Activated CD8-positive, alpha-beta T cell treated with anti-CD3 and anti-CD28 coated beads for 36 hours (primary cell): ENCODE measurements at regions not wholly inside any gene's neighbourhood (a gene's known extent, or its start where the extent isn't known, plus 50 kb on each side); places are given as distances from the start of the nearest gene placed in this dataset.

Experiments
- ATAC-seq: fragments of 200-7000 bp; cut with Tn5 transposase; one replicate; pipeline ENCODE4 v1.10.0; 2021; ENCODE audit warnings: mild to moderate bottlenecking, moderate library complexity
- CTCF ChIA-PET: fragments of 350-600 bp; sonication (Branson Sonifier 250); formaldehyde crosslinking; loops from one replicate; lab custom pipeline; 2021; ENCODE audit warnings: antibody characterized with exemption; lab: Charles Lee
- POLR2A ChIA-PET: fragments of 350-600 bp; sonication (Branson Sonifier 250); formaldehyde crosslinking; loops from one replicate; lab custom pipeline; 2021; ENCODE audit warnings: antibody characterized with exemption; lab: Charles Lee
- DNase-seq: peaks from one replicate; pipeline ENCODE4 v3.0.0-alpha.2; 2020
- H3K27ac Mint-ChIP-seq: one replicate; pipeline ENCODE4 v1.8.0; 2021; ENCODE audit warnings: mild to moderate bottlenecking, mixed read lengths
- H3K27me3 Mint-ChIP-seq: one replicate; pipeline ENCODE4 v1.8.0; 2021; ENCODE audit warnings: mixed read lengths
- H3K36me3 Mint-ChIP-seq: one replicate; pipeline ENCODE4 v1.8.0; 2021; ENCODE audit warnings: low read depth, mixed read lengths
- H3K4me1 Mint-ChIP-seq: one replicate; pipeline ENCODE4 v1.8.0; 2021; ENCODE audit warnings: low read depth, mixed read lengths
- H3K4me3 Mint-ChIP-seq: one replicate; pipeline ENCODE4 v1.8.0; 2021; ENCODE audit warnings: mild to moderate bottlenecking, moderate library complexity, mixed read lengths
- H3K9me3 Mint-ChIP-seq: one replicate; pipeline ENCODE4 v1.8.0; 2021; ENCODE audit warnings: mixed read lengths
- intact Hi-C: fragments of 100-400 bp; cut with micrococcal nuclease; formaldehyde crosslinking; loops from one replicate; pipeline ENCODE4 v1.10.0; 2022
- TF ChIP-seq, protein P1 (sequence below): fragments of 200-600 bp; IDR thresholded peaks from one replicate; pipeline ENCODE4 v1.8.0; 2022; ENCODE audit warnings: antibody characterized with exemption, mild to moderate bottlenecking

DNA sequence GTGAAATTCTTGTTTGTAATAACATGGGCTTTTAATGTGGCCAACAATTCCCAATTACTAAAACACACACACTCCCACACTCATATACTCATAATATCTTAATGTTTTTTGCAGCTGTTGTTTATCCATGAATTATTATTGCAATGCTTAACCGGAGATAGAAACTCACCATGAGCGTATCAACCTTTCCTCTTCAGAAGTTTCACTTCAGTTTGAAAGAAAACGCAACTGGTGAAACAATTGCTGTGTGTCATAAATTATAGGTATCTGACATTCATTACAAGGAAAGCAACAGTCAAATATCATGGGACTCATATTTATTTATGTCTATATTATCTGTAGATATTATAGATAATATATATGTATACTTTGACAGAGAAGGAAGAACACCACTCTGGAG, 104.1 kb downstream of the HDGFL1 start:
- ChIA-PET CTCF (no interaction called here), POLR2A (no interaction called here)
- no peak overlapping the region for H3K27ac Mint-ChIP-seq
- no peaks in the 10 kb centered on the region for H3K4me1 Mint-ChIP-seq
- ATAC-seq = no peak
- no peaks in the 10 kb centered on the region for H3K36me3 Mint-ChIP-seq
- DNase-seq = no peak
- TF ChIP-seq, protein P1, sequence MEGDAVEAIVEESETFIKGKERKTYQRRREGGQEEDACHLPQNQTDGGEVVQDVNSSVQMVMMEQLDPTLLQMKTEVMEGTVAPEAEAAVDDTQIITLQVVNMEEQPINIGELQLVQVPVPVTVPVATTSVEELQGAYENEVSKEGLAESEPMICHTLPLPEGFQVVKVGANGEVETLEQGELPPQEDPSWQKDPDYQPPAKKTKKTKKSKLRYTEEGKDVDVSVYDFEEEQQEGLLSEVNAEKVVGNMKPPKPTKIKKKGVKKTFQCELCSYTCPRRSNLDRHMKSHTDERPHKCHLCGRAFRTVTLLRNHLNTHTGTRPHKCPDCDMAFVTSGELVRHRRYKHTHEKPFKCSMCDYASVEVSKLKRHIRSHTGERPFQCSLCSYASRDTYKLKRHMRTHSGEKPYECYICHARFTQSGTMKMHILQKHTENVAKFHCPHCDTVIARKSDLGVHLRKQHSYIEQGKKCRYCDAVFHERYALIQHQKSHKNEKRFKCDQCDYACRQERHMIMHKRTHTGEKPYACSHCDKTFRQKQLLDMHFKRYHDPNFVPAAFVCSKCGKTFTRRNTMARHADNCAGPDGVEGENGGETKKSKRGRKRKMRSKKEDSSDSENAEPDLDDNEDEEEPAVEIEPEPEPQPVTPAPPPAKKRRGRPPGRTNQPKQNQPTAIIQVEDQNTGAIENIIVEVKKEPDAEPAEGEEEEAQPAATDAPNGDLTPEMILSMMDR = no peak
- no peaks in the 10 kb centered on the region for H3K27me3 Mint-ChIP-seq
- no peak overlapping the region for H3K4me3 Mint-ChIP-seq
- H3K9me3 Mint-ChIP-seq = peaks cover 2% of the 10 kb centered on the region
- intact Hi-C loops = no loop called here

DNA sequence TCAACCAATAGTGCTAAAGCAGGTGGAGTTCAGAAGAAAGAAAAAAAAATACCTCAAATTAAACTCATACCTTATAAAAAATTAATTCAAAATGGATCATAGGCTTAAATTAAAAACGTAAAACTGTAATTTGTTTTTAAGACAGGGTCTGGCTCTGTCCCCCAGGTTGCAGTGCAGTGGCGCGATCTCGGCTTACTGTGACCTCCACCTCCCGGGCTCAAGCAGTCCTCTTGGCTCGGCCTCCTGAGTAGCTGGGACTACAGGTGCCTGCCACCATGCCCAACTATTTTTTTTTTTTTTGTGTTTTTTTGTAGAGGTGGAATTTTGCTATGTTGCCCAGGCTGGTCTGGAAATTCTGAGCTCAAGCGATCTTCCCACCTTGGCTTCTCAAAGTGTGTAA, 111.6 kb downstream of the HDGFL1 start:
- POLR2A ChIA-PET = no interaction called here
- TF ChIP-seq, protein P1 = no peak
- intact Hi-C loops = no loop called here
- no peak for DNase-seq
- no peaks in the 10 kb centered on the region for H3K27me3 Mint-ChIP-seq
- no peaks in the 10 kb centered on the region for H3K4me1 Mint-ChIP-seq
- no peak overlapping the region for H3K27ac Mint-ChIP-seq
- no peaks in the 10 kb centered on the region for H3K9me3 Mint-ChIP-seq
- no peak overlapping the region for H3K4me3 Mint-ChIP-seq
- no peak for ATAC-seq
- no peaks in the 10 kb centered on the region for H3K36me3 Mint-ChIP-seq
- CTCF ChIA-PET = no interaction called here

DNA sequence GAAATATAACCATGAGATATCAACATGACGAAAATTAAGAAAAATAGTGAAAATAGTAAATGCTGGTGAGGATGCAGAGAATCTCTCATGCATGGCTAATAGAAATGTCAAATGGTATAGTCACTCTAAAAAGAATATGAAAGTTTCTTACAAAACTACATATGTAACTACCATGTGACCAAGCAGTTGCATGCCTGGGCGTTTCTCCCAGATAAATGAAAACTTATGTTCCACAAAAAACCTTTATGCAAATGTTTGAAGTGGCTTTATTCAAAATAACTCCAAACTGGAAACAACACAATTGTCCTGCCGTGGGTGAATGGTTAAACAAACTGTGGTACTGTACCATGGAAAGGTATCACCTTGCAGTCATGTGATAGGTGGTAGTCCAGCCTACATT, 112.4 kb downstream of the HDGFL1 start:
- ATAC-seq = no peak
- no peaks in the 10 kb centered on the region for H3K27me3 Mint-ChIP-seq
- POLR2A ChIA-PET = no interaction called here
- DNase-seq = no peak
- no peaks in the 10 kb centered on the region for H3K4me1 Mint-ChIP-seq
- CTCF ChIA-PET = no interaction called here
- no peak overlapping the region for H3K4me3 Mint-ChIP-seq
- no peaks in the 10 kb centered on the region for H3K9me3 Mint-ChIP-seq
- intact Hi-C loops = no loop called here
- TF ChIP-seq, protein P1 = no peak
- no peaks in the 10 kb centered on the region for H3K36me3 Mint-ChIP-seq
- H3K27ac Mint-ChIP-seq = no peak overlapping the region

DNA sequence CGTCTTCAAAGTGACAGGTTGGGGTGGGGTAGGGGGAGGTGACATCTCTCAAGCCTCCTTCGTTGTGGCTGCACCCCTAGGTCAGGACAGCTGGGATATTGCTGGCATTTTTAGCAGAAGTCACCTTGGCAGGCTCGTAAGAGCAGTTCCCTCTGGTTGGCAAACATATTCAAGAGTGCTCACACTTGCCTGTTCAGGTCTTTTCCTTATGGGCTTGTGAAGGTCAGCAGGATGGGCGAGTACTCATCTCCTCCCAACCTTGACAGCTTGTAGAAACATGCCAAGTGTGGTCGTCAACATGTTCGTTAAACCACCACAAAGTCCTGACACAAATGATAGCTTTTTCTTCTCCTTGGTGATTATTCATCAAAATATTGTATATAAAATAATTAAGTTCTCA, 113.6 kb downstream of the HDGFL1 start:
- DNase-seq (no peak), ATAC-seq (no peak)
- Mint-ChIP-seq H3K9me3 (no peaks in the 10 kb centered on the region), H3K4me3 (no peak overlapping the region), H3K36me3 (no peaks in the 10 kb centered on the region), H3K27me3 (no peaks in the 10 kb centered on the region), H3K4me1 (no peaks in the 10 kb centered on the region), H3K27ac (no peak overlapping the region)
- TF ChIP-seq, protein P1 = no peak
- POLR2A ChIA-PET = no interaction called here
- CTCF ChIA-PET = no interaction called here
- intact Hi-C loops = no loop called here

DNA sequence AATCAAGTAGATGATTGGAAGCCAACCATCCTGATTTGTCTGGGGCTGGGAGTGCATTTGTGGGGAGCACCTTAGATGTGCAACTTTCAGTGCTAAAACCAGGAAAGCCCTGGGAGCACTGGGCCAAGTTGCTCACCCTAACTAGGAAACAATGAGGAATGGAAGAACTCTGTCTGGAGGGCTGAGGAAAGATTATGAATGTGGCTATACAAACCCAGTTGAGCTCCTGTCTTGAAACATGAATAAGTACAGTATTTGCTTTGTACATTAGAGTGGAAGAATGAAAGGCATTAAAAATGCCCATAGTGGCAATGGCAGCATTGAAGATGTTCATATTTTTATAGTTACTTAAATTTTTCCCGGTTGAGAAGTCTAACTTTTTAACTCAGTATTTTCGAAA, 121.1 kb downstream of the HDGFL1 start:
- ChIA-PET POLR2A (no interaction called here), CTCF (no interaction called here)
- Mint-ChIP-seq H3K27ac (no peak overlapping the region), H3K27me3 (no peaks in the 10 kb centered on the region), H3K36me3 (no peaks in the 10 kb centered on the region), H3K4me3 (no peak overlapping the region), H3K9me3 (no peaks in the 10 kb centered on the region), H3K4me1 (no peaks in the 10 kb centered on the region)
- DNase-seq (no peak), ATAC-seq (no peak)
- TF ChIP-seq, protein P1 = no peak
- intact Hi-C loops = no loop called here
